Large intestine (tissue), 3 donors: ENCODE measurements at regions not wholly inside any gene's neighbourhood (a gene's known extent, or its start where the extent isn't known, plus 50 kb on each side); places are given as distances from the start of the nearest gene placed in this dataset.
A peak's percentile ranks its signal among the peaks of the same experiment; 100 is the strongest.

ENCODE experiments used
- DNase-seq, 2 donors: peaks; one replicate each; pipeline versions ENCODE4 v3.0.0 to v3.0.0-alpha.2; 2013
- H3K27ac ChIP-seq: one replicate; pipeline ENCODE4 v1.5.1; 2013; ENCODE audit warnings: low read length
- H3K27me3 ChIP-seq: 2 replicates; pipeline ENCODE4 v1.6.1; 2013; ENCODE audit warnings: low read length; ENCODE audit not compliant: control insufficient read depth, insufficient read depth
- H3K36me3 ChIP-seq: 2 replicates; pipeline ENCODE4 v1.6.1; 2013; ENCODE audit warnings: low read length; ENCODE audit not compliant: control insufficient read depth, insufficient read depth
- H3K4me1 ChIP-seq: one replicate; pipeline ENCODE4 v1.6.1; 2013; ENCODE audit warnings: low read length; ENCODE audit not compliant: control insufficient read depth, insufficient read depth
- H3K4me3 ChIP-seq: one replicate; pipeline ENCODE4 v1.5.1; 2013; ENCODE audit warnings: low read length
- H3K9me3 ChIP-seq: one replicate; pipeline ENCODE4 v1.6.1; 2013; ENCODE audit warnings: mild to moderate bottlenecking, low read depth, low read length, moderate library complexity; ENCODE audit not compliant: control insufficient read depth
- WGBS: methylation state at CpG from one replicate; pipeline ENCODE4 v1.1.5; 2013; ENCODE audit warnings: low lambda C conversion rate; ENCODE audit not compliant: insufficient coverage; 5-methylcytosine and 5-hydroxymethylcytosine counted together

DNA sequence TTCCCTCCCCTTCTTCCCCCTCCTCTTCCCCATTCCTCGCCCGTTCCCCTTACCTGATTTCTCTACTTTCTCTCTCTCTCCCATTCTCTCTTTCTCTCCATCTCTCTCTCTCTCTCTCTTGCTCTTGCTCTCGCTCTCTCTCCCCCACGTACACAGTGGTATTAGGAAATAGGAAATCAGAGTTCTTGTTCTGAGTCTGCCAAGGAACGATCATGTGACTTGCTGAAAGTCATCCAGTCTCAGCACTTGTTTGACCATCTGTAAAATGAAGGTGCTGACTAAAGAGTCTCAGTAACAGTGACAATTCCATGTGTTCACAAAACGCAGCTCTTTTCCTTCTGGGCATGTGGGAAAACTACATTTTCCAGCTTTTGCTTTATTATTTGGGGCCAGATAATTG, 445.0 kb upstream of the TGFBR2 start:
- Histone ChIP-seq H3K27ac (peak overlapping the region; percentile 19), H3K27me3 (no peaks in the 10 kb centered on the region), H3K9me3 (no peaks in the 10 kb centered on the region), H3K36me3 (no peaks in the 10 kb centered on the region), H3K4me3 (no peak overlapping the region), H3K4me1 (peaks cover 2% of the 10 kb centered on the region)
- WGBS = 88% methylated on average over 2 of the region's 6 CpGs
- DNase-seq = peak; percentile 40 to 60

DNA sequence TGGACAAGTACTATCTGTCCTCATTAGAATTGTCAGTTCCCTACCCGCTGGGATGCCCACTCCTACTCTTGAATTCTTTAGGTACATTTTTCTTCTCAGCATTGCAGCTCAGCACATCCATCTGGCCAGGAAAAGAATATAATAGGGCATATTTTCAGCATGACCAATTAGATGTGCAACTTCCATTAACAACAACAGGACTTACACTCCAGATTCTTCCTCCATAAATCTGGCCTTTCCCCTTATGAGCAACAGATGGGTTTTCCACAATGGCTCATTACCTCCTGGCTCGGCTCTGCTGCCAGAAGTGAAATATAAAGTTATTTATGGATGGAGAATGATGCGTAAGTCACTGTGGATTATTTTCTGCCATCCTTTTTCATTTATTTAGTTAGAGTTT, 443.8 kb upstream of the TGFBR2 start:
- no CpG with 5 or more reads among the region's 3 CpGs for WGBS
- H3K27ac ChIP-seq = no peak overlapping the region
- no peak overlapping the region for H3K4me3 ChIP-seq
- peaks cover 2% of the 10 kb centered on the region for H3K4me1 ChIP-seq
- no peaks in the 10 kb centered on the region for H3K9me3 ChIP-seq
- H3K27me3 ChIP-seq = no peaks in the 10 kb centered on the region
- H3K36me3 ChIP-seq = no peaks in the 10 kb centered on the region
- DNase-seq = no peak

DNA sequence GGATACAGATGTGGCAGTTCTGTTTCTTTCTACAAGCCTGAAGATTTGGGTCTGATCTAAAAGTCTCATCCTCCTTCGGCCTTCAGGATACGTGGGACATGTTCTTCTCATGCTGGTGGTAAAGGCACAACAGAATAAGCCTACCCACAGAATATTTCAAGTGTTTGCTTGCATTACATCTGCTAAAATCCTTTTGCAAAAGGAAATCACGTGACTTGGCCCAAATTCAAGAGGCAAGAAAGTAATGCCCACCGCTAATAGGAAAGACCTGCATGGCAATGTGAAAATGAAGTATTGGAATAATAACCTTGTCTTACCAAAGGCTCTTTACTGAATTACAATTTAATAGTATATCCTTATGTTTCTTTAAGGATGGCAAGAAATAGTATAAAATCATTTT, 439.9 kb upstream of the TGFBR2 start:
- H3K27ac ChIP-seq = no peak overlapping the region
- H3K4me1 ChIP-seq = peaks cover 8% of the 10 kb centered on the region
- WGBS = 0% methylated on average over 1 of the region's 4 CpGs
- H3K27me3 ChIP-seq = no peaks in the 10 kb centered on the region
- no peaks in the 10 kb centered on the region for H3K9me3 ChIP-seq
- DNase-seq = no peak
- H3K4me3 ChIP-seq = no peak overlapping the region
- H3K36me3 ChIP-seq = no peaks in the 10 kb centered on the region

DNA sequence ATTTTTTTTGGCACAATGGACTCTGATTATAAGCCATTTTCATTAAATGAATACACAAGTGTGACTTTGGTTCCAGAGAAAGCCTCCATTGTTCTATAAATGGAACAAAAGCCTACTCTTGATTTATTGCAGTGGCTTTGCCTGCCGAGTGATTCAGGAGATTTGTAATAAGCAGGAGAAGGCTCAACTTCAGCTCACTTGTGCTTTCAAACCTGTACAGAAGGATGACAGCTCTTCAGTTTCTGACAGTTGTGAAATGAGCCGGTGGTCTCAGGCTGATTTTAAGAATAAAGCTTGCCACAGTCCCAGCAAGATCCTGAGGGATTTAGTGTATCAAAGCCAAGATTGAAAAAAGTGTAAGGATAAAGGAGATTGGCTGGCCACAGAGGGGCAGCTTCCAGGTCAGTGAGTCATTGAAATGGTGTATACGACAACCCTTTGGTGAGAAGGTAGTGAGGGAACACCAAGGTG, 438.8 kb upstream of the TGFBR2 start:
- no peaks in the 10 kb centered on the region for H3K27me3 ChIP-seq
- H3K36me3 ChIP-seq = no peaks in the 10 kb centered on the region
- no peak for DNase-seq
- no peak overlapping the region for H3K4me3 ChIP-seq
- no CpG with 5 or more reads among the region's 3 CpGs for WGBS
- no peaks in the 10 kb centered on the region for H3K9me3 ChIP-seq
- peaks cover 6% of the 10 kb centered on the region for H3K4me1 ChIP-seq
- H3K27ac ChIP-seq = no peak overlapping the region

DNA sequence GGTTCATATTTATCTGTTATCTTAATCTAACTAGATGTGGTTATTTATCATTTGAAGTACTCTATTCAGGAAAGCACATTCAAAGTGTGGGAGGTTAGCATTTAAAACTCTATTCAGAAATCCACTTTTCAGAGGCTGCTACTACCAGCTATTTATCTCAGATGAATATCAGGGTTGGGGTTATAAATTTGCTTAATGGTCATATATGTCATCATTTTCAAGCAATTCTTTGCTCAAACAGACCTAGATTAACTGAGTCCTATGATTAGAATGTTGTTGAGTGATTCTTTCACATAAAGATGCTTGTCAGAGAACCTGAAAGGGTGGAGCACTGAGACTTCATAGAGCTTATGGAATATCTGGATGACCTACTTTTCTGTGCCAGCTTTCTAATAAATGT, 436.9 kb upstream of the TGFBR2 start:
- Histone ChIP-seq H3K4me3 (no peak overlapping the region), H3K27ac (no peak overlapping the region), H3K27me3 (no peaks in the 10 kb centered on the region), H3K4me1 (peaks cover 6% of the 10 kb centered on the region), H3K36me3 (no peaks in the 10 kb centered on the region), H3K9me3 (no peaks in the 10 kb centered on the region)
- no peak for DNase-seq

DNA sequence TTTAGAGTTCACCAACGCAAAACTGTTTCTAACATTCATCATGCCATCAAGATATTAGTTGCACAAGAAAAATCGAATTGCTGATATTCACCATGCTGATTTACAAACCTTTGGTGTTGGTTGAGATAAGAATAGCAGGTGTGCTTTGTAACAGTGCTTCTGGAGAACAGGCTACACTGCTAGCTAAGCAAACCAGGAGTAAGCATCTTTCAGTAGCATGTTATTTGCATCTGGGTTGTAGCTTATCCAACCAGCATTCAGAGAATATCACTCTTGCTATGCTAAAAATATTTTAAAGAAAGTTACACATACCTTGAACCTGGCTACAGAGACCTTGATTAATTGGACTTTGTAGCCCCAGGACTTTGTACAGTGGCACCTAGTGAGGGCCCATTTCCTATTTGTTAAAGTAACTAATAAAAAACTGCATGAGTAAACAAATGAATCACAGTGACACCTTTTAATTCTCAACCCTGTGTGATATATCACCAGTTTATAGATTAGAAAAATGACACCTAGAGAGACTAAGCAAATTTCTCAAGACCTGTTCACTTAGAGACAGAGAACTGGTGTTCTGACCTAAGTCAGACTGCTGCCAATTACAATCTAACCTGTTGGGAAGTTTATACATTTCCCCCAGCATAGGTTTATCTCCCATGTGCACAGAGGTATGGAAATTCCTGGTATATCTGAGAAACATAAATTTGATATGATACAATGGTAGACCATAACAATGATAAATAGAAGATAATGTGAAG, 435.5 kb upstream of the TGFBR2 start:
- no peaks in the 10 kb centered on the region for H3K9me3 ChIP-seq
- H3K36me3 ChIP-seq = no peaks in the 10 kb centered on the region
- peak; percentile 42 to 86 for DNase-seq
- no peak overlapping the region for H3K27ac ChIP-seq
- H3K27me3 ChIP-seq = no peaks in the 10 kb centered on the region
- H3K4me3 ChIP-seq = no peak overlapping the region
- WGBS = no CpG with 5 or more reads among the region's 2 CpGs
- H3K4me1 ChIP-seq = peaks cover 6% of the 10 kb centered on the region

DNA sequence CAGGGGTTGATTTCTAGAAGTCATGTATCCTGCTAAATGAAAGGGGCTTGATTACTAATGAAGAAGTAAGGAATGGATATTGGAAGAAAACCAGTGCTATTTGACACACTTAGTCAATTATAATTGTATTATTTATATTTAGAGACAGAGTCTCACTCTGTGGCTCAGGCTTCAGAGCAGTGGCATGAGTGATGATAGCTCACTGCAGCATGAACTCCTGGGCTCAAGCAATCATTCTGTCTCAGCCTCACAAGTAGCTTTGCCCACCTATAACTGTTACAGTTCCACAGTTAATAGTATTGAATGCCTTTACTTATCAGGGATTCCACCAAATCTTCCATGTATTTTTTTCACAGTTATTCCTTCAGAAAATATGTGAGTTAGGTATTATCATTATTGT, 432.0 kb upstream of the TGFBR2 start:
- DNase-seq = no peak
- Histone ChIP-seq H3K36me3 (no peaks in the 10 kb centered on the region), H3K27ac (no peak overlapping the region), H3K27me3 (no peaks in the 10 kb centered on the region), H3K9me3 (no peaks in the 10 kb centered on the region), H3K4me3 (no peak overlapping the region), H3K4me1 (peaks cover 6% of the 10 kb centered on the region)

DNA sequence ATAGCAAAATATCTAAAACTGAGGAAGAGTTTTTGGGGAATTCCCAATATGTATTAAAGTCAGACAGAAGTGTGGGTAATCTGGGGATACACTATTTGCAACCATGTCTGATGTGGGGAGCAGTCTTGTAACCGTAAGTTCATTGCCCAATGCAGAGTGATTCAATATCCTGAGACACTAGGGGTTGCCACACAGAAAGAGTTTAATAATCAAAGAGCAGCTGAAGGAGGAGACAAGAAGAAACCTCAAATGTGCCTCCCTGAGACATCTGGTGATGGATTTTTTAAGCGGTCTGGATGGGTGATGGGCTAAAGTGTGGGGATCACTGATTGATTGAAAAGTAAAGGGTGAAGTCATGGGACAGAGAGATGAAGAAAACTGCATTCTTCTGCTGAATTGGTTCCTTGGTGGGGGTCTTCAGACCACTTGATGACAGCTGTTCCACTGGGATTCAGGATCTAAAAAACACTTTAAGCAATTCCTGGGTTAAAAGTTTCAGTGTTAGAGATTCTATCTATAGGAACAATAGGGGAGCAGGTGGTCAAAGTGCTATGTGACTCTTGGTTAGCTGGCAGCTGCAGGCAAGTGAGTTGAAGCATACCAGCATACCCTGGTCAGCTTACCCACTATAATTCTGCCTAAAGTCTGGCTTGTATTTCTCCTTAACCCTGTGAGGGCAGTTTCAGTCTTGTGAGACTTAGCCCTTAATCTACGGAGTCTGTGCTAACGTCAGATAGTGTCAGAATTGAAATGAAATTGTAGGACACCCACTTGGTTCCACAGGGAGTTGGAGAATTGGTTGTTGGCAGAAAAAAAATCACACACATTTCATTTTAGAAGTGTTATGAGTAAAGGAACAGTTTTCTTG, 425.9 kb upstream of the TGFBR2 start:
- 63% methylated on average over 1 of the region's 4 CpGs for WGBS
- H3K27ac ChIP-seq = no peak overlapping the region

DNA sequence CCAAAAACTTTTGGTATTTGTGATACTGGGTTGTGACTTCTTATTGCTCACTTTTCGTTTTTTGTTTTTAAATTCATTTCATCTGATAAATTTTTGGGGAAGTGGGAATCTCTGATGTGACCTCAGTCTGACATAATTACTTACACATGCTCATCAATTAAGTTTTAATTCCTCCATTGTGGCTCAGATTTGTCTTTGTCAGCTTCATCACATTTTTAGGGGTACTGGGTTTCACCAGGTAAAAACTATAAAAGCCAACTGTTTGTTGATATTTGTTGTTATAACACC, 425.3 kb upstream of the TGFBR2 start:
- Histone ChIP-seq H3K27me3 (no peaks in the 10 kb centered on the region), H3K36me3 (no peaks in the 10 kb centered on the region), H3K27ac (no peak overlapping the region), H3K4me1 (no peaks in the 10 kb centered on the region), H3K4me3 (no peak overlapping the region), H3K9me3 (no peaks in the 10 kb centered on the region)
- 83% methylated on average over 1 of the region's 1 CpG for WGBS
- no peak for DNase-seq

More for the DNA sequence above, 425.9 kb upstream of the TGFBR2 start:
- Histone ChIP-seq H3K4me1 (no peaks in the 10 kb centered on the region), H3K4me3 (no peak overlapping the region), H3K36me3 (no peaks in the 10 kb centered on the region), H3K27me3 (no peaks in the 10 kb centered on the region), H3K9me3 (no peaks in the 10 kb centered on the region)
- DNase-seq = no peak

DNA sequence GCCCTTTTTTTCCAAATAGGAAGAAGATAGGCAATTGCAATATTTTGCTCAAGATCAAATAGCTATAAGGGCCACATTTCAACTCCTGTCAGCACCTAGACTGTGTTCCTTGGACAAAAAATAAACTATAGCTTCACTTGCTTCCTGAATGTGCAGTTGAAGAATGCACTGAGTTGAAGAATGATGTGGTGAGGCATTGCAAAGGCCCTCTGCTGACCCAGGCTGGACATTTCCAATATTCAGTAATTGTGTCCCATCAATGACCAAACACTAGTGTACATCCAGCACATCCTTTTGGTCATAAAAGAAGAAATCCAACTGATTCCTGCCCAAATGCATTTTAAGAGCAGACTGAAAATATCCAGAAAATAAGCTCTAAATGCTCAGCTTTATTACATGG, 424.8 kb upstream of the TGFBR2 start:
- no peak for DNase-seq
- H3K36me3 ChIP-seq = no peaks in the 10 kb centered on the region
- H3K27me3 ChIP-seq = no peaks in the 10 kb centered on the region
- no peak overlapping the region for H3K4me3 ChIP-seq
- no peaks in the 10 kb centered on the region for H3K9me3 ChIP-seq
- no peaks in the 10 kb centered on the region for H3K4me1 ChIP-seq
- H3K27ac ChIP-seq = no peak overlapping the region

DNA sequence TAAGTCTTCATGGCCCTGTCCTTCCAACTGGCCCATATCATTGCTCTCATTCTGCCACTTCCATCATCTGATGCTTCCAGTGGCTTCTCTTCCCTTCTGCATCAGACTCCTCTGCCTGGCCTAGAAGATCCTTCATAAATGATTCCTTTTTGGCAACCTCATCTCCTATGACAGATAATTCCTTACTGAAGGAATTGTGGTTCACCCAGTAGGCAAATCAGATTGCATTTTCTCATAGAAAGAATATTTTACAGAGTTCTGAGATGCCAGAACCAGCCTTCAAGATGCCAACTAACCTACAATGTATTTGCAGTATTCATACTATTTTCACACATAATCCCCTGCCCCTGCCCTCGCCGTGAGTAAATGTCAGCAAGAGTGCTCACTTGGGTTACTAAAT, 423.0 kb upstream of the TGFBR2 start:
- Histone ChIP-seq H3K4me3 (no peak overlapping the region), H3K9me3 (no peaks in the 10 kb centered on the region), H3K27ac (no peak overlapping the region), H3K27me3 (no peaks in the 10 kb centered on the region), H3K4me1 (no peaks in the 10 kb centered on the region), H3K36me3 (no peaks in the 10 kb centered on the region)
- no peak for DNase-seq
- 100% methylated on average over 2 of the region's 2 CpGs for WGBS
